Colonic mucosa (tissue), 4 donors: ENCODE measurements at regions not wholly inside any gene's neighbourhood (a gene's known extent, or its start where the extent isn't known, plus 50 kb on each side); places are given as distances from the start of the nearest gene placed in this dataset.

Source experiments
- DNase-seq: peaks from one replicate; pipeline ENCODE4 v3.0.0-alpha.2; 2020
- H3K27ac ChIP-seq: fragments of 200-600 bp; one replicate; pipeline ENCODE4 v1.8.0; 2021
- H3K27me3 ChIP-seq: fragments of 200-600 bp; one replicate; pipeline ENCODE4 v1.8.0; 2021
- H3K36me3 ChIP-seq: fragments of 200-600 bp; one replicate; pipeline ENCODE4 v1.8.0; 2021
- H3K4me1 ChIP-seq: fragments of 200-600 bp; one replicate; pipeline ENCODE4 v1.8.0; 2021; ENCODE audit warnings: mild to moderate bottlenecking
- H3K4me3 ChIP-seq: fragments of 200-600 bp; one replicate; pipeline ENCODE4 v1.8.0; 2021
- H3K9ac ChIP-seq, 2 donors: one replicate each; pipeline ENCODE4 v1.7.0; 2013; ENCODE audit warnings: control low read depth in 2 of 2, low read depth in 2 of 2, low read length in 2 of 2
- H3K9me3 ChIP-seq: fragments of 200-600 bp; one replicate; pipeline ENCODE4 v1.8.0; 2021
- intact Hi-C: fragments of 100-400 bp; cut with DNase I; formaldehyde crosslinking; loops from one replicate; pipeline ENCODE4 v1.14.1; 2022
- TF ChIP-seq, protein P1 (sequence below): fragments of 200-600 bp; IDR thresholded peaks from one replicate; pipeline ENCODE4 v1.8.0; 2022; ENCODE audit warnings: antibody characterized with exemption, mild to moderate bottlenecking
- donor health status: healthy.
- donor health status: DM: no; HTN: no; CAD: no.
- donor health status: DM: no; HTN: no; CAD: no.

DNA sequence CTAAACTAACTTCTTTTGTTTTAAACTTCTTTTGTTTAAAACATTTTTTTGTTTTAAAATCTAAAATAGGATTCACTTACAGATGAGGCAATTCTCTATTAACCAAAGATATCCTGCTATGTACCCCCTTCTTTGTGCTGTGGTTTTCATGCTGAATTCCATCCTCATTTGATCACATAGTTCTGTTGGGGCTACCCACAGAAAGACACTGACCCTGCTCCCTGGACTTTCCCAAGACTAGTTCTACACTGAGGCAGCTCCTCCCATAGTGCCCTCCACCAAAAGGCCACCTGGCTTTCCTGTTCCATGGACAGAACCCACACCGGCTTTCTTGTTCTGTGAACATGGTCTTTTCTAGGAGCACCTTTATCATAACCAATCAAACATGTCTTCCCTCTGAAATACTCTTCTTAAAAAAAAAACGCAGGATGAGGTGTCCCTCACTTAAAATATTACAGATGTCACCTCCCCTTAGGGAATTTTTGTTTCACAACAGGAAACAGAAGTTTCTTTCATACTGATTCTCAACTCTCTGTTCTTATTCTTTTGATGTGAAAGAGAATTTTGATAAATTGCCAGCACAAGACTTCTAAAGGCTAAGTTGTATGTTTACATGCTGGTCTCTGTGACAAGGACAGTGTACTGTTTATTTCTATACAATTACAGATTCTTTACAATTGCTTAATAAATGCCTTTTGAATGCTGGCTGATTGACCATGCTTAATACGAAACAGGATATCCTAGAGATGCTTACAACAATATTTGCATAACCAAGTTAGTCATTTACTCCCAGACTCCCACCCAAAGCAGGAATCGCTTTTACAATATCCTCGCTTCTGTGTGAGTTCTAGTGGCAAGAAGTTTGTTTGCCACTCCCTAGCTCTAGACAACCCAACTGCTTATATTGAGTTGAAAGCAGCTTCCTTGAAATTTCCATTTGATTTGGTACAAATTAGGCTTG, 300.4 kb downstream of the DTWD2 start:
- intact Hi-C loops: no loop called here
- no peaks in the 10 kb centered on the region for H3K4me1 ChIP-seq
- H3K27ac ChIP-seq: no peak overlapping the region
- H3K27me3 ChIP-seq: no peaks in the 10 kb centered on the region
- no peak for DNase-seq
- TF ChIP-seq, protein P1, sequence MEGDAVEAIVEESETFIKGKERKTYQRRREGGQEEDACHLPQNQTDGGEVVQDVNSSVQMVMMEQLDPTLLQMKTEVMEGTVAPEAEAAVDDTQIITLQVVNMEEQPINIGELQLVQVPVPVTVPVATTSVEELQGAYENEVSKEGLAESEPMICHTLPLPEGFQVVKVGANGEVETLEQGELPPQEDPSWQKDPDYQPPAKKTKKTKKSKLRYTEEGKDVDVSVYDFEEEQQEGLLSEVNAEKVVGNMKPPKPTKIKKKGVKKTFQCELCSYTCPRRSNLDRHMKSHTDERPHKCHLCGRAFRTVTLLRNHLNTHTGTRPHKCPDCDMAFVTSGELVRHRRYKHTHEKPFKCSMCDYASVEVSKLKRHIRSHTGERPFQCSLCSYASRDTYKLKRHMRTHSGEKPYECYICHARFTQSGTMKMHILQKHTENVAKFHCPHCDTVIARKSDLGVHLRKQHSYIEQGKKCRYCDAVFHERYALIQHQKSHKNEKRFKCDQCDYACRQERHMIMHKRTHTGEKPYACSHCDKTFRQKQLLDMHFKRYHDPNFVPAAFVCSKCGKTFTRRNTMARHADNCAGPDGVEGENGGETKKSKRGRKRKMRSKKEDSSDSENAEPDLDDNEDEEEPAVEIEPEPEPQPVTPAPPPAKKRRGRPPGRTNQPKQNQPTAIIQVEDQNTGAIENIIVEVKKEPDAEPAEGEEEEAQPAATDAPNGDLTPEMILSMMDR: no peak
- no peak overlapping the region for H3K4me3 ChIP-seq
- no peak overlapping the region for H3K9ac ChIP-seq
- no peaks in the 10 kb centered on the region for H3K36me3 ChIP-seq
- no peaks in the 10 kb centered on the region for H3K9me3 ChIP-seq

DNA sequence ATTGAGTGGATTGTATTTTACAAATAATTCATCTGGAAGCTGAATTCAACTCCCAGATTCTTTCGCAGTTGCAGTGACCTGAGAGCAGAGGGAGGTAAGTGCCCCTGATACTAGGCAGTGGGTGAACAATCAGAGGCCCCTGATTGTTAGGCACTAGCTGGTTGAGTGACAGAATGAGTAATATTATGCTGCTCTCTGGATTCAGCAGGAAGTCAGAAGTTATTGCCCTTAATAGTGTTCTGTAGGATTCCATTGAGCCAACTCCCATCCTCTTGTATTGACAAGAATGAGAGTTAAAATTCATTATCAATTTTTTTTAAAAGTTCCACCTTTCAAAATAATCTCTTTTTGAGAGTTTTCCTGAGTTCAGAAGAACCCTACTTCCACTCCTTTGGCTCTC, 301.2 kb downstream of the DTWD2 start:
- no peak for DNase-seq
- no peaks in the 10 kb centered on the region for H3K36me3 ChIP-seq
- no peaks in the 10 kb centered on the region for H3K4me1 ChIP-seq
- TF ChIP-seq, protein P1: no peak
- no peak overlapping the region for H3K27ac ChIP-seq
- no peaks in the 10 kb centered on the region for H3K27me3 ChIP-seq
- H3K9me3 ChIP-seq: no peaks in the 10 kb centered on the region
- no peak overlapping the region for H3K4me3 ChIP-seq
- intact Hi-C loops: no loop called here
- H3K9ac ChIP-seq: no peak overlapping the region

DNA sequence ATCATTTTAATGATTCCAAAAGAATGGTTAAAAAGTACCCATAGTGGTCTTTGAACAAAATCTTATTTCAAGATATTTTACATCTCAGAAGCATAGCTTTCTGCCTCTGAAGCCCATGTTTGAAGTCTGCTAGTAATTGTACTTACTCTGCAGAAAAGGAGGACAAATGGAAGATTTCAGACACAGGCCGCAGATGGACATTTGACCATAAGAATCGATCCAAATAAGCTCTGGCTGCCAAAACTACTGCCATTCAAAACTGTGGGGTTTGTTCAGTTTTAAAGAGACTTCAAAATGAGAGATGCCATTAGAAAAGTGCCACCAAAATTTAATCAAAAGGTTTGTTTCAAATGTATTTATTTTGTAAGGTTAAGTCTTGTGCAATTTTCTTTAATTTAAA, 306.7 kb downstream of the DTWD2 start:
- no peaks in the 10 kb centered on the region for H3K27me3 ChIP-seq
- H3K27ac ChIP-seq: no peak overlapping the region
- H3K9me3 ChIP-seq: no peaks in the 10 kb centered on the region
- DNase-seq: no peak
- H3K4me1 ChIP-seq: no peaks in the 10 kb centered on the region
- no peak overlapping the region for H3K9ac ChIP-seq
- no peaks in the 10 kb centered on the region for H3K36me3 ChIP-seq
- intact Hi-C loops: no loop called here
- TF ChIP-seq, protein P1: no peak
- no peak overlapping the region for H3K4me3 ChIP-seq

DNA sequence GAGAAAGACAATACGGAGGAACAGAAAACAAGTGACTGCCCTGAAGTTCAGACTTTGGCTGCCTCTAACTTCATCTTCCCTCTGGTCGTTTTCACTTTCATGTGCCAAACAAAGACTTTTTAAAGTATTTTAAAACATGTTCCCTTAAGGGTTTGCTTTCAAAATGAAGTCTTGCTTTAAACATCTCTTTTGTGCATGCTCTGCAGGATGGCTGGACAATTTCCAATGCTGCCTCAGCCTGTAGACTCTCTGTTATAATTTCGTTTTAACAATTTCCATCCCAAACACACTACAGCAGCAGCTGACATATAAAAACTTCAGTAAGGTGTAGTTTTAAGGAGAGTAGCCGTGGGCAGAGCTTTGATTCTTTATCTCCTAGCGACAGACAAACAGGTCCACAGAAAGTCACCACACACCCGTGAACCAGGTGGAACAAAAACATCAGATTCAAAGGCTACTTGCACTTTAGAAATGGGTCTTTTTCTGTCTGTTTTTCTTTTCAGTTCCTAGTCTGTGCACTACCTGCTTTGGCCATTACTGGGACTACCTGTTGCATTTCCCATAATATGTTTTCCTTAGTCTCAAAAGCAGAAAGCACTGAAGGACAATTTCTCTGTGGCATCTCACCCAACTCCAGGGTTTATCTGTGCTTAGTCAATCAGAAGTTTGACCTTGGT, 308.9 kb downstream of the DTWD2 start:
- no peak overlapping the region for H3K9ac ChIP-seq
- no peak overlapping the region for H3K4me3 ChIP-seq
- intact Hi-C loops: no loop called here
- no peak for DNase-seq
- H3K27ac ChIP-seq: no peak overlapping the region
- TF ChIP-seq, protein P1: no peak
- H3K4me1 ChIP-seq: no peaks in the 10 kb centered on the region
- no peaks in the 10 kb centered on the region for H3K36me3 ChIP-seq
- no peaks in the 10 kb centered on the region for H3K27me3 ChIP-seq
- no peaks in the 10 kb centered on the region for H3K9me3 ChIP-seq

DNA sequence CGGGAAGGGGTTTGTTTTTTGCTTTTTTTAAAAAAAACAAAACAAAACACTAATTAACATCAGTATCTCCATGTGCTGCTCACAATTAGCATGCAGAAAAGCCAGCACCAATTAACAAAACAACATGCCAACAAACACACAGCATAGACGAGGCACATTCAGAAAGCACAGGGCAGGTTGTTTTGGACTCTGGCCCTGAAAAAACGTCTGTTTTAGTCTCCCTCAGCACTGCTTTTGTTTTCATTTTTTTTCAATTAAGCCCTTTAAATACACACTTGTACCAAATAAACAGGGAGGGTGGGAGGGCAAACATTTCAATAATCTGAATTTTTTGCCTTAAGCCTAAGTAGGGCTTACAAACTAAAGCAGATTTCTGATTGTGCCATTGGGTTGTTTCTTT, 309.6 kb downstream of the DTWD2 start:
- H3K9ac ChIP-seq: no peak overlapping the region

More for the DNA sequence above, 309.6 kb downstream of the DTWD2 start:
- Histone ChIP-seq H3K27me3 (no peaks in the 10 kb centered on the region), H3K4me3 (no peak overlapping the region), H3K4me1 (no peaks in the 10 kb centered on the region), H3K36me3 (no peaks in the 10 kb centered on the region), H3K27ac (no peak overlapping the region), H3K9me3 (no peaks in the 10 kb centered on the region)
- intact Hi-C loops: no loop called here
- TF ChIP-seq, protein P1: no peak
- DNase-seq: no peak
